NB4 (cell line): ENCODE measurements at regions not wholly inside any gene's neighbourhood (a gene's known extent, or its start where the extent isn't known, plus 50 kb on each side); places are given as distances from the start of the nearest gene placed in this dataset.

ENCODE experiments used
- CTCF ChIP-seq: IDR thresholded peaks from one replicate; pipeline ENCODE4 v1.5.1; 2012; ENCODE audit warnings: low read depth, low read length
- POLR2A ChIP-seq: IDR thresholded peaks from 2 replicates; pipeline ENCODE4 v1.6.1; 2011; ENCODE audit warnings: mild to moderate bottlenecking; ENCODE audit not compliant: insufficient read length; ENCODE audit errors: extremely low read depth

GRCh38 chr12:87861791-87862190 lies 167.4 kb downstream of the C12orf50 start:
- no peak for TF ChIP-seq POLR2A
- TF ChIP-seq CTCF, result no peak
